SIG-M5 treated with dmso at 0.1 percent for 504 hours (cell line): ENCODE measurements at regions not wholly inside any gene's neighbourhood (a gene's known extent, or its start where the extent isn't known, plus 50 kb on each side); places are given as distances from the start of the nearest gene placed in this dataset.

Source experiments
- DNase-seq: peaks from one replicate; lab custom pipeline; 2025; ENCODE audit not compliant: unreplicated experiment; lab: John Stamatoyannopoulos, UW

- no peak for DNase-seq
Measured at GRCh38 chr18:73923866-73924265, 223.8 kb downstream of the FBXO15 start.

GRCh38 chr18:73920033-73920432 lies 227.6 kb downstream of the FBXO15 start:
- no peak for DNase-seq

- no peak for DNase-seq
Measured at GRCh38 chr18:73918816-73919215, 228.8 kb downstream of the FBXO15 start.

- DNase-seq, result no peak
Measured at GRCh38 chr18:73917046-73917445, 230.6 kb downstream of the FBXO15 start.

- DNase-seq, result no peak
Measured at GRCh38 chr18:73913505-73913904, 234.1 kb downstream of the FBXO15 start.

DNA sequence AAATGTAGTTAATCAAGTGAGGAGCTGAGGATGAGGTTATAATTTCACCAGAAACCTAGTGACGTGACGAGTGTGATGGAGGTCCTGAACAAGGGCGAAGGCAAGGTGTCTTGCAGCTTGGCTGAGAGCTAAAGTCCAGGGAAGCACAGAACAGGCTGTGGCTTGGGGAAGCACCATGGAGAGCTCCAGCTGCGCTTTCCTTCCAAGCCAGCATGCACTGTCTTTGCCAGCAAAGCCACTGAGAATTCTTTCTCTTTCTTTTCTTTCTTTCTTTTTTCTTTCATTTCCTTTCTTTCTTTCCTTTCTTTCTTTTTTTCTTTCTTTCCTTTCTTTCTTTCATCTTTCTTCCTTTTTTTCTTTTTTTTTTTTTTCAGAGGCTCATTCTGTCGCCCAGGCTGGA lies 239.3 kb downstream of the FBXO15 start:
- no peak for DNase-seq

- no peak for DNase-seq
Measured at GRCh38 chr18:73901566-73901965, 246.1 kb downstream of the FBXO15 start.

GRCh38 chr18:73901151-73901550 lies 246.5 kb downstream of the FBXO15 start:
- DNase-seq, result no peak

DNA sequence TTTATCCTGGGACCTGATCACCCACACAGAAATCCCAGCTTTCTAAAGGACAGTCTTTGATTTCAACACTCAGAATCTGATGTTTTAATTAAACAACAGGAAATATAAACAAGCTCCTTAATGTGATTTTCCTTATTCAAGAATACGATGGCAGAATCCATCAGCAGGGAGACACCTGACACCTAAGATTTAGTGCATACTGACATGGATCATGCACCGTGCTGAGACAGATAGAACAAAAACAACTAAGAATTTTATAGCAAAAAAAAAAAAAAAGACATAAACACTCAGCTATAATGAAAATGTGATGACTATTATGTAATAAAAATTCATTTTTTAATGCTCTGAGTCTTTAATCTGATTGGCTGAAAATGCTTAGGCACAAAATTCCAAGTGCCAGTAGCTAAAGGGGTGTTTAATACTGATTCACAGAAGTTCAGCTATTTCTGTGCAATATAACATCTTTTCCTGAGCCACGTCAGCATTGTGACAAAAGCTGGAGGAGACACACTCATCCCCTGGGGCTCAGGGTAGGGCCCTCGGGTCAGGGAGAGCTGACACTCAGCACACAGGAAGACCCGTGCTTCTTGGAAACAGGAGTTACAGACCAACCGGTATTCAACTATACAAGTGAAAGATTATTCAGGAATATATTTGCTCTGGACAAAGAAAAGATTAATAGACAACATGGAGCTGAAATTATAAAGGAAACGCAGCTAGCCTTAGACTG lies 247.4 kb downstream of the FBXO15 start:
- DNase-seq, result no peak

GRCh38 chr18:73897517-73897916 lies 250.1 kb downstream of the FBXO15 start:
- no peak for DNase-seq

DNA sequence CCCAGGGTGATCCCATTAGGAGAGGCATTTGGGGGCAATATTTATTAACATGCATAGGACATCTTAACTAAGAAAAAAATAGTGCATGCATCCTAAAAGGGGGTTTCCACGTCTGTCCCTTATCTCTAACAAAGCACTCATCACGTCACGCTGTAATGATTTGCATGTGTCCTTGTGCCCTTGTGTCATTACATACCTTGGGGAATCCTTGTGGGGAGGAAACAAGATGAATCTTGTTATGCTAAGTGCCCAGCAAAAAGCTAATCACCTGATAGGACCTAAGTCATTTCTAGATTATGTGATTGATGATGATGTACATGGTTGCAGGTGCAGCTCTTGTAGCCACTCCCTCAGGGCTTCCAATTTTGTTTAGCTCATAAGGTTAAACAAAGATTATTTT lies 250.9 kb downstream of the FBXO15 start:
- no peak for DNase-seq

DNA sequence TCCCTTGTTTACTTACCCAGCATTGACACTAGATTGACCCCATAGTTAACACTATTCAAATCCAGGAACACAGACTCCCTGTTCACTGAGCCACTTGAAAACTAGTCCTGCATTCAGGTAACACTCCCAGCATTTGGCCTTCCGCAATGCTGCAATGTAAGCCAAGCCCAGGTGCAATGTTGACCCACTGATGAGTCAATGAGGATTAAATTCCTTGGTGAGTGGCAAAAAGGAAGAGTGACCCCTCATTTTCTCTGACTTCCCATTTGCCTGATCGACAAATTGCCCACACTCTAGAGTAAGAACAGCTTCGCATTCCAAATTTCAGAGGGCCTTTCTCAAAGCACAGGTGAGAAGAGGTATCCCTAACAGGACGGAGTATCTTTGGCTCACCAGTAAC lies 251.9 kb downstream of the FBXO15 start:
- DNase-seq, result peak; percentile 22

- no peak for DNase-seq
Measured at GRCh38 chr18:73893880-73894279, 253.8 kb downstream of the FBXO15 start.

GRCh38 chr18:73891572-73892421 lies 255.8 kb downstream of the FBXO15 start:
- DNase-seq, result no peak

- no peak for DNase-seq
Measured at GRCh38 chr18:73888565-73888964, 259.1 kb downstream of the FBXO15 start.

DNA sequence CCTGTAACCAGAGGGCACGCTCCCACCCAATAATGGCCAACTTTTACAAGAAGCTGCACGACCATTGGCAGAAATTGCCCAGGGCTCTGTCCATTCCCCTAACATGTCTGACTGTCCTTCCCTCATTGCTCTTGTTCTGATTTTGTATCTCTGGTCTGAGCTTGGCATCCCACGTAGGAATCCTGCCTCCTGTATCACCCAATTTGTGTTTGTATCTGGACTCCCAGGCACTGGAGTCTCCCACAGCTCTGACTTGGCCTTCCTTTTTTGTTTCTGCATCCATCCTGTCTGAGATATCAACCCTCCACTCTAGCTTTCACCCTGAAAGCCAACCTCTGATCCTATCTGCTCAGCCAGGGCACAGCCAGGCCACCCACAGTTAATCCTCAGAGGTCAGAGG lies 259.8 kb downstream of the FBXO15 start:
- no peak for DNase-seq

- no peak for DNase-seq
Measured at GRCh38 chr18:73884868-73885267, 262.8 kb downstream of the FBXO15 start.

- DNase-seq, result no peak
Measured at GRCh38 chr18:73881396-73881917, 266.2 kb downstream of the FBXO15 start.

- DNase-seq, result no peak
Measured at GRCh38 chr18:73880387-73880786, 267.2 kb downstream of the FBXO15 start.

- no peak for DNase-seq
Measured at GRCh38 chr18:73879766-73880165, 267.9 kb downstream of the FBXO15 start.

DNA sequence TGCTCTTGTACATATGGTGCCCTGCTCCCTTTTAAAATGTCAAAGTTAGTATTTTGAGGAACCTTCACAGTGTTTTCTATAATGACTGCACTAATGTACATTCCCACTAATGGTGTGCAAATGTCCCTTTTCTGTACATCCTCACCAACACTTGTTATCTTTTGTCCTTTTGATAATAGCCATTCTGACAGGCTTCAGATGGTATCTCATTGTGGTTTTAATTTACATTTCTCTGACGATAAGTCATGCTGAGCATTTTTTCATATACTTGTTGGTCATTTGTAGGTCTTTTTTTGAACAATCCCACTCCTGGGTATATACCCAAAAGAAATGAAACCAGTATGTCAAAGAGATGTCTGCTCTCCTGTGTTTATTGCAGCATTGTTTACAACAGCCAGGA lies 268.3 kb downstream of the FBXO15 start:
- no peak for DNase-seq

DNA sequence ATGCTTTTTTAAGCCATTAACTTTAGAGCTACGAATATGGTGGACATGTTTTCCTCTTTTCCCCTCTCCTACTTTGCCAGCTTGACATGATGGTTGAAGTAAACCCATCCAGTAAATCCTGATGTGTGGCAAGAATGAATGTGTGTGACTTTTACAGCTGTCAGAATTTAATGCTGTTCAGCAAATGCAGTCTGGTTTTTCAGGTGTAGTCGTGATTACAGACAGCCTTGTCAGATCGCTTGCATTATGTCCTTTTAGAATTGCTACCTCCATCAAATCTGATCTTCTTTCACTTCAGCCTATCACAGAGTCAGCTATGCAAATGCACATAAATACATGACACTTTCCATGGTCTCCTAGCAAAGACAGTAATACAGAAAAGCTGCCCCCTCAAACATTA lies 278.5 kb downstream of the FBXO15 start:
- DNase-seq, result no peak
